Activated naive CD4-positive, alpha-beta T cell treated with anti-CD3 and anti-CD28 coated beads, Interleukin-2, amount 50 U/mL, for 24 hours (primary cell): ENCODE measurements at regions not wholly inside any gene's neighbourhood (a gene's known extent, or its start where the extent isn't known, plus 50 kb on each side); places are given as distances from the start of the nearest gene placed in this dataset.

Experiments
- H3K27ac Mint-ChIP-seq: one replicate; pipeline ENCODE4 v1.8.0; 2021; ENCODE audit warnings: mild to moderate bottlenecking, mixed read lengths
- H3K27me3 Mint-ChIP-seq: one replicate; pipeline ENCODE4 v1.8.0; 2021; ENCODE audit warnings: mixed read lengths
- H3K36me3 Mint-ChIP-seq: one replicate; pipeline ENCODE4 v1.8.0; 2021; ENCODE audit warnings: mixed read lengths
- H3K4me1 Mint-ChIP-seq: one replicate; pipeline ENCODE4 v1.8.0; 2021; ENCODE audit warnings: mixed read lengths
- H3K4me3 Mint-ChIP-seq: one replicate; pipeline ENCODE4 v1.8.0; 2021; ENCODE audit warnings: mild to moderate bottlenecking, mixed read lengths
- H3K9me3 Mint-ChIP-seq: one replicate; pipeline ENCODE4 v1.8.0; 2021; ENCODE audit warnings: mixed read lengths

DNA sequence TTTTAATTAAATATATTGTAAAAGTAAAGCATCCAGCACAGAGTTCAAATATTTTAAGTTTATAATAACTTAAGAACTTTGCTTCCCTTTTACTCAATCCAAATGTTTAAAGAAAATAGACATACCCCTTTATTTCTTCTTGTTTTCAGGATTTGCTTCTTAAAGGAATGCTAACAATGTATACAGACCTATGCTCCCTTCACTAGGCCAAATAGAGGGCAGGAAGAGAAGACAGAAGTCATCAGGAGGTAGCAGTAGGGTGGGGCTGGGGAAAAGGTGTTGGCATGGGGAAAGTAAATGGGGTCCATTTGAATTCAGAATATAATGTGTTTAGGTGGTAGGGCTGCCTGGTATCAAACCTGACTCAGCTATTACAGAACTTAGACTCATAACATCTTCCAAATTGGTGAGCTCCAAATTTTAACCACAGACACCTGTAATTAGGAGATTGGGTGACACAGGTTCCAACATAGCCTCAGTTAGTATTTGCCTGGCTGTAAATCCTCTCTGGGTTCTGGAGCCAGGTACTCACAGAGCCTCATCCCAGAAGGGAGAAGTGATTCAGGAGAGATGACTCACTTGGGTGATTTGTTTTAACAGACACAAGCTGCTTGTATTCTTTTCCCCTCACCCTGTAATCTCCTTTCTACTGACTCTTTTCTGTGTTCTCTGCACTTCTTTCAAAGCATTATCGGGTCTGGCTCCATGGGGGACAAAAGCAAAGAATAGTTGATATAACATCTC, 60.1 kb upstream of the DUSP10 start:
- peaks cover 17% of the 10 kb centered on the region for H3K4me1 Mint-ChIP-seq

GRCh38 chr1:221801251-221801661, 59.4 kb upstream of the DUSP10 start:
- peaks cover 6% of the 10 kb centered on the region for H3K9me3 Mint-ChIP-seq
- no peak overlapping the region for H3K27ac Mint-ChIP-seq
- H3K4me1 Mint-ChIP-seq: peaks cover 17% of the 10 kb centered on the region
- peaks cover 6% of the 10 kb centered on the region for H3K36me3 Mint-ChIP-seq
- H3K4me3 Mint-ChIP-seq: no peak overlapping the region
- no peaks in the 10 kb centered on the region for H3K27me3 Mint-ChIP-seq

More for the DNA sequence above, 60.1 kb upstream of the DUSP10 start:
- no peak overlapping the region for H3K4me3 Mint-ChIP-seq
- H3K36me3 Mint-ChIP-seq: peaks cover 6% of the 10 kb centered on the region
- H3K9me3 Mint-ChIP-seq: peaks cover 6% of the 10 kb centered on the region
- H3K27me3 Mint-ChIP-seq: no peaks in the 10 kb centered on the region
- no peak overlapping the region for H3K27ac Mint-ChIP-seq

GRCh38 chr1:221800831-221801230, 58.9 kb upstream of the DUSP10 start:
- peaks cover 6% of the 10 kb centered on the region for H3K36me3 Mint-ChIP-seq
- H3K27me3 Mint-ChIP-seq: no peaks in the 10 kb centered on the region
- peaks cover 17% of the 10 kb centered on the region for H3K4me1 Mint-ChIP-seq
- H3K4me3 Mint-ChIP-seq: no peak overlapping the region
- peaks cover 6% of the 10 kb centered on the region for H3K9me3 Mint-ChIP-seq
- no peak overlapping the region for H3K27ac Mint-ChIP-seq

- Mint-ChIP-seq H3K9me3 (peaks cover 6% of the 10 kb centered on the region), H3K36me3 (peaks cover 5% of the 10 kb centered on the region)
Measured at GRCh38 chr1:221797506-221797905, 55.6 kb upstream of the DUSP10 start.

DNA sequence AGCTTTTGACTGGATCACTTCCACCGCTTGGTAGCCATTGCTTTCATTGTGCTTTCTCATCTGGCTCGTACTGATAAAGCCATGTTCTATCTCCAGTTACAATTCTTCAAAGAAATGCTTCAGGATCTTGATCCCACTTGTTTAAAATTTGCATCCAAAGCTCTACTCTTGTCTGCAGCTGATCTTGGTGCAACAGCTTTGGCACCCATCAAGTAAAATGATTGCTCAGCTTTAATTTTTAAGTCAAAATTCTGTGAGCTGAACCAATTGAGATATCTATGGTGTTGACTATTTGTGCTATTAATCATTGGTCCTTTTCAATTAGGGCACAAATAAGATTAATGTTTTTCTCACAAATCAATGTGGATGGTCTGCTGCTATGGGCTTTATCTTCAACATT, 54.8 kb upstream of the DUSP10 start:
- Mint-ChIP-seq H3K9me3 (peaks cover 6% of the 10 kb centered on the region), H3K36me3 (peaks cover 5% of the 10 kb centered on the region), H3K4me1 (peaks cover 37% of the 10 kb centered on the region), H3K27me3 (no peaks in the 10 kb centered on the region), H3K27ac (no peak overlapping the region), H3K4me3 (no peak overlapping the region)

More at GRCh38 chr1:221797506-221797905, 55.6 kb upstream of the DUSP10 start:
- Mint-ChIP-seq H3K4me1 (peaks cover 36% of the 10 kb centered on the region), H3K27me3 (no peaks in the 10 kb centered on the region), H3K4me3 (no peak overlapping the region), H3K27ac (no peak overlapping the region)

DNA sequence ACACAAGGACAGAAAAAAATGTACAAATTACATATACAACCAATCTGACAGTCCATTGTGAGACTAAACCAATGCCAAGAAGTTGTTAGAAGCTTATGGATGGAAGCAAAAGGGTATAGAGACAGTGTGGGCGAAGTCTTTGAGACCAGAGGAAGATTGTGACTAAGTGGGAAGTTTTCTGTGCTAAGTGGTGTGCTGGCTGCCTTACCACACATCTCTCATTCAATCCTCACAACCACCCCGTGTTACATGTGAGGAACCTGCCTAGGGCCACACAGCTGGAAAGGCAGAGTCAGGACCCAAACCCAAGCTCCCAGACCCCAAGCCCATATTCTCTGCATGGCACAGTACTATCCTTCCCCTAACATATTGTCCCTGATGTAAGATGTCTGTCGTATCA, 53.5 kb upstream of the DUSP10 start:
- Mint-ChIP-seq H3K27ac (peak overlapping the region; percentile 93), H3K4me3 (peak overlapping the region; percentile 49), H3K27me3 (no peaks in the 10 kb centered on the region), H3K36me3 (peaks cover 4% of the 10 kb centered on the region), H3K4me1 (peaks cover 37% of the 10 kb centered on the region), H3K9me3 (peaks cover 6% of the 10 kb centered on the region)

DNA sequence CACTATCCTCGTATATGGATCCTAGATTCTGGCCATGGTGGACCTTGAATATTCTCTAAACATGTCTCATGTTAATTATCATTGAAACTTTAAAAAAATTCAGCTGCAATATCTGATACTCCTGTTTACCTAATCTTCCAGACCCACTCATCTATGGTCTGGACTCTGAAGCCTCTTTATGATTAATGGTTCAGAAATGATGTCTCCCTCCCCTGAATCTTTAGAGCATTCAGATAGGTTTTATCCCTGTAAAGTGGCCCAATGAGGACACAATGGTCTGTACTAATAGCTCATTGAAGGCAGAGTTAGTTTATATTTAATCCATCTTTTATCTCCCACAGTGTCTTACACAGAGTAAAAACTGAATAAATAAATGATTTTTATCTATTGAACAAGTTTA, 53.0 kb upstream of the DUSP10 start:
- peaks cover 37% of the 10 kb centered on the region for H3K4me1 Mint-ChIP-seq
- H3K4me3 Mint-ChIP-seq: peak overlapping the region; percentile 24
- H3K9me3 Mint-ChIP-seq: peaks cover 6% of the 10 kb centered on the region
- no peaks in the 10 kb centered on the region for H3K27me3 Mint-ChIP-seq
- peaks cover 3% of the 10 kb centered on the region for H3K36me3 Mint-ChIP-seq
- H3K27ac Mint-ChIP-seq: peak overlapping the region; percentile 93

- H3K27me3 Mint-ChIP-seq: no peaks in the 10 kb centered on the region
- no peaks in the 10 kb centered on the region for H3K9me3 Mint-ChIP-seq
- peak overlapping the region; percentile 93 for H3K27ac Mint-ChIP-seq
- peaks cover 37% of the 10 kb centered on the region for H3K4me1 Mint-ChIP-seq
- H3K36me3 Mint-ChIP-seq: no peaks in the 10 kb centered on the region
- H3K4me3 Mint-ChIP-seq: peak overlapping the region; percentile 49
Measured at GRCh38 chr1:221794079-221794670, 52.3 kb upstream of the DUSP10 start.

DNA sequence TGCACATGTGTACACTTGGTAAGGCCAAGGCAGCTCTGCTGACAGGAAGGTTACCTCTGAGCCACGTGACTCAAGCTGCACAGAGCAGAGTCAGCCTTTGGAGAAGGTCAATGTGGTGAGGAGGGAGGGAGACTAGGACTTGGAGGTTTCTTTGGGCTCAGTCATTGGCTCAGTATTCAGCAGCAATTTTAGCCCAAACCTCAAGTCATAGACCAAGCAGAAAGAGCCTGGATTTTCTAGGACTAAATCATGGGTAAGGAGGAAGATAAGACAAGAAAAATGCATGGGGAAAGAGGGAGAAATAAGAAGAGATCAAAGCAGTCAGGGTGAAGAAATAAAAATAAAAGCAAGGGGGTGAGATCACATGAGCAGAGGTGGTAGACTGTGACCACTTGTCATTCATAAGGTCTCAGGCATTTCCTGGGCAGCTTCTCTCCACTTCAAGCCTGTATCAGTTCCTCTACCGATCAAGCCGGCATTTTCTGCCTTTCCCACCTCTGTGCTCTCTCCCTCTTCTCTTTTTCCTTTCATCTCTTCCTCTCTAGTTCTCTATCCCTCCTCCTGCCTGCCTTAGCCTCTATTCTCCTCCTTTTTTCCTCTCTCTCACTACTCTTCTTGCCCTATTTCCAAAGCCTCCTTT, 51.7 kb upstream of the DUSP10 start:
- H3K27me3 Mint-ChIP-seq: no peaks in the 10 kb centered on the region
- peaks cover 37% of the 10 kb centered on the region for H3K4me1 Mint-ChIP-seq
- H3K27ac Mint-ChIP-seq: peak overlapping the region; percentile 93
- no peaks in the 10 kb centered on the region for H3K9me3 Mint-ChIP-seq
- H3K36me3 Mint-ChIP-seq: no peaks in the 10 kb centered on the region
- no peak overlapping the region for H3K4me3 Mint-ChIP-seq

DNA sequence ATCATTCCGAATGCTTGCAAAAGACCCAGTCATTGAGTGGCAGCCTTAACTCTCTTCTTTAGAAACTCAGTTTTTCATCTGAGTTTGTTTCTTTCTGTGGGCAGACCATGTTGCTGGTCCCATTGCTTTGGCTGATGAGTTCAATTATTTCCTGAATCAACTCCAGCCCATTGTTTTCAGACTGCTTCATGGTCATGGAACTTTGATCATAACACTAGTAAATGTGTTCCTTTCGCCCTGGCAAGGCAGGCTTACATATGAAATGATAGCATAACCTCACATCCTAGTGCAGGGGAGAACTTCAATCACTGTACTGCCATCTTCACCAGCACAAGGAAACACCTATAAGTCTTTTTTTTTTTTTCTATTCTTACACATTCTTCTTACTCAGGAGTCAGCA, 50.0 kb upstream of the DUSP10 start:
- Mint-ChIP-seq H3K9me3 (no peaks in the 10 kb centered on the region), H3K4me1 (peaks cover 37% of the 10 kb centered on the region), H3K36me3 (no peaks in the 10 kb centered on the region), H3K27me3 (no peaks in the 10 kb centered on the region), H3K4me3 (no peak overlapping the region), H3K27ac (no peak overlapping the region)
